ENCODE measurements at regions not wholly inside any gene's neighbourhood (a gene's known extent, or its start where the extent isn't known, plus 50 kb on each side); places are given as distances from the start of the nearest gene placed in this dataset.

- H3K27me3 ChIP-seq (ENCODE audit: control insufficient read depth in 1 of 2, insufficient read depth in 2 of 2, low read length in 2 of 2): no peaks in the 10 kb centered on the region
- no peak overlapping the region for H3K4me3 ChIP-seq (ENCODE audit: low read length in 2 of 2)
- peaks cover 5% of the 10 kb centered on the region for H3K4me1 ChIP-seq (ENCODE audit: control insufficient read depth, insufficient read depth, low read length)
- H3K9ac ChIP-seq (ENCODE audit: low read length in 2 of 2): no peak overlapping the region
- H3K36me3 ChIP-seq (ENCODE audit: control insufficient read depth in 2 of 2, insufficient read depth in 2 of 2, low read length in 2 of 2): no peaks in the 10 kb centered on the region
- H3K9me3 ChIP-seq (ENCODE audit: control insufficient read depth in 2 of 2, low read length in 2 of 2): no peaks in the 10 kb centered on the region
- no peak overlapping the region for H3K27ac ChIP-seq (ENCODE audit: low read length)
Measured at GRCh38 chr5:67248703-67249589, 52.3 kb upstream of the CD180 start.

DNA sequence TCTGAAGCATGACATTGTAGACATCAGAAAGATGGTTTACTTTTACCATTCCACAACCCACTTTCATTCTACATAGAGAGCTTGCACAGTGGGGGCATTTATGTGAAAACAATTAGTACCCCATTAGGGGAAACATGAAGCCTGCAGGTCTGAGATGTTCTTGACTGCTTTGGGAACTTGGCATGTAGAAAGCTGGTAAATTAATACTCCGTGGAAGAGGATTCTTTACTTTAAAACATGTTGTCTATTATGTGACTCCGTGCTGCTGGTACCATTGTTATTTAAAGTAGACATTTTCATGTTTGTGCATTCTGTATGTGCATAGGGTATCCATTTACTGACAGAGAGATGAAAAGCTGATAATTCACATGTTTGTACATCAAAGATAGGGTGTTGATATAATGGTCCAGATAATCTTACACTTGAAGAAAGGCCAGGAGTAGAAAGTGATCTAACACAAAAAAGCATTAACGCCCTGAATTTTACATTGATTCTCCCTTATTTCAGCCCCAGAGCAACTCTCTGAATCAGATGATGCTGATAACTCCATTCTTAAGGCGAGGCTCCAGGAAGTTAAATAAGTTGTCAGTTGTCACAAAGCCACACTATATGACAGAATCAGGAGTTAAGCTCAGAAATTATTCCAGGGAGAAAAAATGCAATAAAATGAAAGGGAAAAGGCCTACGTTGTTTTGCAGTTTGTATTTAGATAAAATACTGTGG, 50.1 kb upstream of the CD180 start:
- Histone ChIP-seq H3K36me3 (ENCODE audit: control insufficient read depth in 2 of 2, insufficient read depth in 2 of 2, low read length in 2 of 2) (no peaks in the 10 kb centered on the region), H3K27ac (ENCODE audit: low read length) (no peak overlapping the region), H3K4me1 (ENCODE audit: control insufficient read depth, insufficient read depth, low read length) (peaks cover 5% of the 10 kb centered on the region), H3K9ac (ENCODE audit: low read length in 2 of 2) (no peak overlapping the region), H3K9me3 (ENCODE audit: control insufficient read depth in 2 of 2, low read length in 2 of 2) (no peaks in the 10 kb centered on the region), H3K4me3 (ENCODE audit: low read length in 2 of 2) (no peak overlapping the region), H3K27me3 (ENCODE audit: control insufficient read depth in 1 of 2, insufficient read depth in 2 of 2, low read length in 2 of 2) (no peaks in the 10 kb centered on the region)

All from stomach smooth muscle (tissue), 2 donors.